ENCODE measurements at regions not wholly inside any gene's neighbourhood (a gene's known extent, or its start where the extent isn't known, plus 50 kb on each side); places are given as distances from the start of the nearest gene placed in this dataset.

- H3K27me3 Mint-ChIP-seq (ENCODE audit: low read depth in 2 of 2), result peaks cover 0 to 2% of the 10 kb centered on the region in 2 donors
- 59% methylated on average over 3 of the region's 3 CpGs for WGBS (ENCODE audit: insufficient coverage)
- H3K9me3 Mint-ChIP-seq, result no peaks in the 10 kb centered on the region
- intact Hi-C loops (cut with micrococcal nuclease), result no loop called here
- H3K36me3 Mint-ChIP-seq, result no peaks in the 10 kb centered on the region
- Histone ChIP-seq H3K4me3 (ENCODE audit: low read length) (no peak overlapping the region), H3K27ac (ENCODE audit: low read length) (no peak overlapping the region), H3K27me3 (ENCODE audit: control insufficient read depth, insufficient read depth, low read length) (no peaks in the 10 kb centered on the region), H3K4me1 (ENCODE audit: control insufficient read depth, insufficient read depth, low read length) (no peaks in the 10 kb centered on the region), H3K9me3 (ENCODE audit: control insufficient read depth, insufficient read depth, low read length) (no peaks in the 10 kb centered on the region), H3K36me3 (ENCODE audit: control insufficient read depth, insufficient read depth, low read length) (no peaks in the 10 kb centered on the region)
- H3K27ac Mint-ChIP-seq, result no peak overlapping the region
- H3K4me3 Mint-ChIP-seq, result no peak overlapping the region
- no peak for ATAC-seq
- peaks cover 5 to 9% of the 10 kb centered on the region in 2 donors for H3K4me1 Mint-ChIP-seq
- DNase-seq, result peak in 1 of 2 donors; percentile 69
- TF ChIP-seq CTCF (IDR thresholded peaks at IDR 0.05), result no peak
These were observed 304.2 kb upstream of the PRDM1 start for GRCh38 chr6:105781915-105782314.

- no peaks in the 10 kb centered on the region for H3K36me3 Mint-ChIP-seq
- peaks cover 5 to 9% of the 10 kb centered on the region in 2 donors for H3K4me1 Mint-ChIP-seq
- H3K27me3 Mint-ChIP-seq (ENCODE audit: low read depth in 2 of 2), result peaks cover 0 to 2% of the 10 kb centered on the region in 2 donors
- no peak for TF ChIP-seq CTCF (IDR thresholded peaks at IDR 0.05)
- Histone ChIP-seq H3K36me3 (ENCODE audit: control insufficient read depth, insufficient read depth, low read length) (no peaks in the 10 kb centered on the region), H3K27me3 (ENCODE audit: control insufficient read depth, insufficient read depth, low read length) (no peaks in the 10 kb centered on the region), H3K27ac (ENCODE audit: low read length) (no peak overlapping the region), H3K9me3 (ENCODE audit: control insufficient read depth, insufficient read depth, low read length) (no peaks in the 10 kb centered on the region), H3K4me1 (ENCODE audit: control insufficient read depth, insufficient read depth, low read length) (no peaks in the 10 kb centered on the region), H3K4me3 (ENCODE audit: low read length) (no peak overlapping the region)
- 81% methylated on average over 6 of the region's 7 CpGs for WGBS (ENCODE audit: insufficient coverage)
- no peaks in the 10 kb centered on the region for H3K9me3 Mint-ChIP-seq
- H3K27ac Mint-ChIP-seq, result no peak overlapping the region
- H3K4me3 Mint-ChIP-seq, result no peak overlapping the region
- intact Hi-C loops (cut with micrococcal nuclease), result no loop called here
- DNase-seq, result peak in 1 of 2 donors; percentile 22
- ATAC-seq, result no peak
These were observed 304.9 kb upstream of the PRDM1 start for GRCh38 chr6:105781248-105781647.

- intact Hi-C loops (cut with micrococcal nuclease), result no loop called here
- Histone ChIP-seq H3K27me3 (ENCODE audit: control insufficient read depth, insufficient read depth, low read length) (no peaks in the 10 kb centered on the region), H3K27ac (ENCODE audit: low read length) (no peak overlapping the region), H3K9me3 (ENCODE audit: control insufficient read depth, insufficient read depth, low read length) (no peaks in the 10 kb centered on the region), H3K4me3 (ENCODE audit: low read length) (no peak overlapping the region), H3K4me1 (ENCODE audit: control insufficient read depth, insufficient read depth, low read length) (no peaks in the 10 kb centered on the region), H3K36me3 (ENCODE audit: control insufficient read depth, insufficient read depth, low read length) (no peaks in the 10 kb centered on the region)
- Mint-ChIP-seq H3K27me3 (ENCODE audit: low read depth in 2 of 2) (peaks cover 0 to 2% of the 10 kb centered on the region in 2 donors), H3K36me3 (peaks cover 3% of the 10 kb centered on the region), H3K4me3 (no peak overlapping the region), H3K27ac (no peak overlapping the region), H3K4me1 (peaks cover 0 to 4% of the 10 kb centered on the region in 2 donors), H3K9me3 (peaks cover 0 to under 1% of the 10 kb centered on the region in 2 donors)
- ATAC-seq (no peak), DNase-seq (no peak)
- TF ChIP-seq CTCF (IDR thresholded peaks at IDR 0.05), result no peak
- 92% methylated on average over 12 of the region's 12 CpGs for WGBS (ENCODE audit: insufficient coverage)
These were observed 305.8 kb upstream of the PRDM1 start for GRCh38 chr6:105780146-105780860.

- Histone ChIP-seq H3K27me3 (ENCODE audit: control insufficient read depth, insufficient read depth, low read length) (no peaks in the 10 kb centered on the region), H3K36me3 (ENCODE audit: control insufficient read depth, insufficient read depth, low read length) (no peaks in the 10 kb centered on the region), H3K4me1 (ENCODE audit: control insufficient read depth, insufficient read depth, low read length) (no peaks in the 10 kb centered on the region), H3K27ac (ENCODE audit: low read length) (no peak overlapping the region), H3K4me3 (ENCODE audit: low read length) (no peak overlapping the region), H3K9me3 (ENCODE audit: control insufficient read depth, insufficient read depth, low read length) (no peaks in the 10 kb centered on the region)
- Mint-ChIP-seq H3K27ac (no peak overlapping the region), H3K4me1 (no peaks in the 10 kb centered on the region), H3K36me3 (peaks cover 9% of the 10 kb centered on the region), H3K27me3 (ENCODE audit: low read depth in 2 of 2) (no peaks in the 10 kb centered on the region), H3K4me3 (no peak overlapping the region), H3K9me3 (peaks cover 0 to 4% of the 10 kb centered on the region in 2 donors)
- ATAC-seq (no peak), DNase-seq (no peak)
- TF ChIP-seq CTCF (IDR thresholded peaks at IDR 0.05), result no peak
- intact Hi-C loops (cut with micrococcal nuclease), result no loop called here
- 47% methylated on average over 3 of the region's 5 CpGs for WGBS (ENCODE audit: insufficient coverage)
These were observed 307.0 kb upstream of the PRDM1 start for GRCh38 chr6:105779110-105779509.

Measured in natural killer cell (primary cell).